Tibial nerve (tissue), 4 donors: ENCODE measurements at regions not wholly inside any gene's neighbourhood (a gene's known extent, or its start where the extent isn't known, plus 50 kb on each side); places are given as distances from the start of the nearest gene placed in this dataset.
A peak's percentile ranks its signal among the peaks of the same experiment; 100 is the strongest.

Experiments
- CTCF ChIP-seq, 5 experiments: fragments of 200-600 bp in 3 of 5; fragments of 450-650 bp in 2 of 5; sonication (generic) in 3 of 5; IDR thresholded peaks; one replicate each; pipeline ENCODE4 v1.5.1; 2016 to 2019; ENCODE audit warnings: antibody characterized with exemption in 5 of 5, mild to moderate bottlenecking in 3 of 5, moderate library complexity in 2 of 5
- EP300 ChIP-seq, 2 donors: sonication (generic); formaldehyde crosslinking; IDR thresholded peaks; one replicate each; pipeline ENCODE4 v1.6.1; 2017; ENCODE audit warnings: antibody characterized with exemption in 2 of 2, mild to moderate bottlenecking in 1 of 2
- POLR2A ChIP-seq, 2 donors: fragments of 450-650 bp; IDR thresholded peaks; one replicate each; pipeline ENCODE4 v1.6.1; 2017; ENCODE audit warnings: antibody characterized with exemption in 2 of 2, mild to moderate bottlenecking in 2 of 2, moderate library complexity in 2 of 2

GRCh38 chr20:22795871-22796270 lies 211.5 kb upstream of the FOXA2 start:
- TF ChIP-seq POLR2A (IDR thresholded peaks at IDR 0.05) (no peak), CTCF (IDR thresholded peaks at IDR 0.05) (no peak), EP300 (IDR thresholded peaks at IDR 0.05) (peak; percentile 37 to 80)
